Neuron (in vitro differentiated cells): ENCODE measurements at regions not wholly inside any gene's neighbourhood (a gene's known extent, or its start where the extent isn't known, plus 50 kb on each side); places are given as distances from the start of the nearest gene placed in this dataset.

Experiments used
- H2AFZ ChIP-seq: one replicate; pipeline ENCODE4 v1.6.1; 2013; ENCODE audit warnings: low read depth, mild to moderate bottlenecking, inconsistent platforms, low read length, moderate library complexity
- H3K27me3 ChIP-seq: one replicate; pipeline ENCODE4 v1.6.1; 2013; ENCODE audit warnings: low read length; ENCODE audit not compliant: insufficient read depth
- H3K36me3 ChIP-seq: one replicate; pipeline ENCODE4 v1.6.1; 2013; ENCODE audit warnings: low read length; ENCODE audit not compliant: insufficient read depth
- H3K4me1 ChIP-seq: one replicate; pipeline ENCODE4 v1.6.1; 2013; ENCODE audit warnings: low read length; ENCODE audit not compliant: insufficient read depth
- H3K4me3 ChIP-seq: 2 replicates; pipeline ENCODE4 v1.5.1; 2013; ENCODE audit warnings: mild to moderate bottlenecking, low read length, moderate library complexity
- H3K9me3 ChIP-seq: one replicate; pipeline ENCODE4 v1.6.1; 2013; ENCODE audit warnings: low read length

- peaks cover 11% of the 10 kb centered on the region for H3K9me3 ChIP-seq
- H3K4me1 ChIP-seq, result no peaks in the 10 kb centered on the region
- H3K4me3 ChIP-seq, result no peak overlapping the region
- no peaks in the 10 kb centered on the region for H3K36me3 ChIP-seq
- no peaks in the 10 kb centered on the region for H3K27me3 ChIP-seq
- H2AFZ ChIP-seq, result no peak overlapping the region
Measured at GRCh38 chr5:126228934-126229333, 194.3 kb upstream of the GRAMD2B start.

- Histone ChIP-seq H3K4me1 (no peaks in the 10 kb centered on the region), H3K27me3 (no peaks in the 10 kb centered on the region), H3K36me3 (no peaks in the 10 kb centered on the region), H3K4me3 (no peak overlapping the region), H2AFZ (no peak overlapping the region), H3K9me3 (peaks cover 4% of the 10 kb centered on the region)
Measured at GRCh38 chr5:126233256-126233655, 190.0 kb upstream of the GRAMD2B start.

- H3K27me3 ChIP-seq, result no peaks in the 10 kb centered on the region
- no peaks in the 10 kb centered on the region for H3K36me3 ChIP-seq
- no peaks in the 10 kb centered on the region for H3K4me1 ChIP-seq
- no peak overlapping the region for H2AFZ ChIP-seq
- no peaks in the 10 kb centered on the region for H3K9me3 ChIP-seq
- H3K4me3 ChIP-seq, result no peak overlapping the region
Measured at GRCh38 chr5:126234563-126235195, 188.5 kb upstream of the GRAMD2B start.

GRCh38 chr5:126235628-126236027 is 187.6 kb upstream of the GRAMD2B start:
- Histone ChIP-seq H3K4me3 (no peak overlapping the region), H3K36me3 (no peaks in the 10 kb centered on the region), H3K4me1 (no peaks in the 10 kb centered on the region), H3K9me3 (no peaks in the 10 kb centered on the region), H2AFZ (no peak overlapping the region), H3K27me3 (no peaks in the 10 kb centered on the region)

- no peak overlapping the region for H2AFZ ChIP-seq
- no peaks in the 10 kb centered on the region for H3K9me3 ChIP-seq
- peaks cover 6% of the 10 kb centered on the region for H3K4me1 ChIP-seq
- no peak overlapping the region for H3K4me3 ChIP-seq
- no peaks in the 10 kb centered on the region for H3K36me3 ChIP-seq
- no peaks in the 10 kb centered on the region for H3K27me3 ChIP-seq
Measured at GRCh38 chr5:126236994-126237393, 186.2 kb upstream of the GRAMD2B start.

- H3K36me3 ChIP-seq, result no peaks in the 10 kb centered on the region
- H2AFZ ChIP-seq, result no peak overlapping the region
- H3K4me1 ChIP-seq, result peaks cover 5% of the 10 kb centered on the region
- H3K4me3 ChIP-seq, result no peak overlapping the region
- H3K9me3 ChIP-seq, result no peaks in the 10 kb centered on the region
- no peaks in the 10 kb centered on the region for H3K27me3 ChIP-seq
Measured at GRCh38 chr5:126248611-126249010, 174.6 kb upstream of the GRAMD2B start.

GRCh38 chr5:126251024-126251423 is 172.2 kb upstream of the GRAMD2B start:
- no peaks in the 10 kb centered on the region for H3K36me3 ChIP-seq
- no peaks in the 10 kb centered on the region for H3K9me3 ChIP-seq

GRCh38 chr5:126253406-126253805 is 169.8 kb upstream of the GRAMD2B start:
- Histone ChIP-seq H3K4me1 (peaks cover 5% of the 10 kb centered on the region), H3K4me3 (no peak overlapping the region), H2AFZ (no peak overlapping the region), H3K9me3 (peaks cover 4% of the 10 kb centered on the region), H3K27me3 (no peaks in the 10 kb centered on the region), H3K36me3 (no peaks in the 10 kb centered on the region)

More at GRCh38 chr5:126251024-126251423, 172.2 kb upstream of the GRAMD2B start:
- no peak overlapping the region for H2AFZ ChIP-seq
- H3K4me3 ChIP-seq, result no peak overlapping the region
- H3K4me1 ChIP-seq, result peaks cover 5% of the 10 kb centered on the region
- no peaks in the 10 kb centered on the region for H3K27me3 ChIP-seq

GRCh38 chr5:126263591-126264184 is 159.5 kb upstream of the GRAMD2B start:
- no peaks in the 10 kb centered on the region for H3K4me1 ChIP-seq
- H3K4me3 ChIP-seq, result no peak overlapping the region
- no peak overlapping the region for H2AFZ ChIP-seq
- H3K27me3 ChIP-seq, result no peaks in the 10 kb centered on the region
- no peaks in the 10 kb centered on the region for H3K36me3 ChIP-seq
- H3K9me3 ChIP-seq, result peaks cover 4% of the 10 kb centered on the region

GRCh38 chr5:126265917-126266316 is 157.3 kb upstream of the GRAMD2B start:
- H3K4me1 ChIP-seq, result no peaks in the 10 kb centered on the region
- H2AFZ ChIP-seq, result no peak overlapping the region
- H3K27me3 ChIP-seq, result no peaks in the 10 kb centered on the region
- H3K9me3 ChIP-seq, result peaks cover 5% of the 10 kb centered on the region
- no peaks in the 10 kb centered on the region for H3K36me3 ChIP-seq
- H3K4me3 ChIP-seq, result no peak overlapping the region

- no peaks in the 10 kb centered on the region for H3K36me3 ChIP-seq
- H3K4me1 ChIP-seq, result no peaks in the 10 kb centered on the region
- no peak overlapping the region for H3K4me3 ChIP-seq
- H2AFZ ChIP-seq, result no peak overlapping the region
- H3K27me3 ChIP-seq, result no peaks in the 10 kb centered on the region
- peaks cover 5% of the 10 kb centered on the region for H3K9me3 ChIP-seq
Measured at GRCh38 chr5:126267438-126267837, 155.8 kb upstream of the GRAMD2B start.

GRCh38 chr5:126268697-126269315 is 154.4 kb upstream of the GRAMD2B start:
- Histone ChIP-seq H3K4me3 (no peak overlapping the region), H3K27me3 (no peaks in the 10 kb centered on the region), H2AFZ (no peak overlapping the region), H3K9me3 (peaks cover 5% of the 10 kb centered on the region), H3K4me1 (no peaks in the 10 kb centered on the region), H3K36me3 (no peaks in the 10 kb centered on the region)

GRCh38 chr5:126269511-126269910 is 153.7 kb upstream of the GRAMD2B start:
- no peaks in the 10 kb centered on the region for H3K27me3 ChIP-seq
- peaks cover 5% of the 10 kb centered on the region for H3K9me3 ChIP-seq
- no peak overlapping the region for H3K4me3 ChIP-seq
- H3K4me1 ChIP-seq, result no peaks in the 10 kb centered on the region
- no peaks in the 10 kb centered on the region for H3K36me3 ChIP-seq
- no peak overlapping the region for H2AFZ ChIP-seq
